ENCODE measurements at regions not wholly inside any gene's neighbourhood (a gene's known extent, or its start where the extent isn't known, plus 50 kb on each side); places are given as distances from the start of the nearest gene placed in this dataset.
"Not testable (repeated sequence)": the region's sequence is repeated elsewhere in the genome, so short reads cannot be mapped to it uniquely, and the experiment has no call there.

GRCh38 chr4:96946552-96946951 lies 1106.7 kb downstream of the PDHA2 start:
- DNase-seq (ENCODE audit: low spot score): no peak

- DNase-seq (ENCODE audit: low spot score): no peak
These were observed 1112.7 kb downstream of the PDHA2 start for GRCh38 chr4:96952610-96953009.

GRCh38 chr4:96955226-96955625 lies 1115.3 kb downstream of the PDHA2 start:
- no peak for DNase-seq (ENCODE audit: low spot score)

GRCh38 chr4:96955691-96956090 lies 1115.8 kb downstream of the PDHA2 start:
- no peak for DNase-seq (ENCODE audit: low spot score)

- no peak for DNase-seq (ENCODE audit: low spot score)
These were observed 1129.6 kb downstream of the PDHA2 start for GRCh38 chr4:96969455-96969854.

DNA sequence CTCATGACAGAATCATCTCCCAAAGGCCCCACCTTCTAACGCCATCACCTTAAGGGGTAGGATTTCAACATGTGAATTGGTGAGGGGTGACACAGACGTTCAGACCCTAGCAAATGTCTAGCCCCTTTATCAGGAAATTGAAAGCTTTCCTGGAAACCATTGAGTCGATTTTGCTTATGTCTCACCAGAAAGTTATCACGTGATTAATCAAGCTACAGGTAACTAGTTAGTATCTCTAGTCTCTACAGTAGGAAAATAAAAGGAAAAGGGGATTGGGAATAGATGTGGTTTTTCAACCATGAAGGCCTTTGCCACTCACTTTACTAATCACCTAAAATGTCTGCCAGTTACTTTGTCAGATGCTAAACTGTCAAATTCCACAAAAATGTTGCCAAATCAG lies 1133.0 kb downstream of the PDHA2 start:
- DNase-seq (ENCODE audit: low spot score): no peak

DNA sequence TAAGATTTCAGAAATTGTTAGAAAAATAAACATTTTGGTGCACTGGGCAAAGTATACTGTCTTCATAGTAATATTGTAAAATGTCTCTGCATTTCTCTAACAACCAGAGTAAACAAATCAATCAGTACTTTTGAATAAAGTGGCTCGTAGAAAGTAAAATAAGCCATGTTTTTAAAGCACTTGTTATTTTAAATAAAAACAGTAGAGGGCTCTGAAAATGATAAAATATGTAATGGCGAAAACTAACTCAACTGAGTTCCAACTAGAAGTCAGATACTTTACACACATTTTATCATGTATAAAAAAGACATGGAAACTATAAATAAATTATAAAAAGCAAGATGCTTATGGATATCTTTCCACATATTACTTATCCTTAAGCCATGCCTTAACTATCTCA lies 1134.4 kb downstream of the PDHA2 start:
- no peak for DNase-seq (ENCODE audit: low spot score)

- no peak for DNase-seq (ENCODE audit: low spot score)
These were observed 1143.9 kb downstream of the PDHA2 start for GRCh38 chr4:96983830-96984229.

DNA sequence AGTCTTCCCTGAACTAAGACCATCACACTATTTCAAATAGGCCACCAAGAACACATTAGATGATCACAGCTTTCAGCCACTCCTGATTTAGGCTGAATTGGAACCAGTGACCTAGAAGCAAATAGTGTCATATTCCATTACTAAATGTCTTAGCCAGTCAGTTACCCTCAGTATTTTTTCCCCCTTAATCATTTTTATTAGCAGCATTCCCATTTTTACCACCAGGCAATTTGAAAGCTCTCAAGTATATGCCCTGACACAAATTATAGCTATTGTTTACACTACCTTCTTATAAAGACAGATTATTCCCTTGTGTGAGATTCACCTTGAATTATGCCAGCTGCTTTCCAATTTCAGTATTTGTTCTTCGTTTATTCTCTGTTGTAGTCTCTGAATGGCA lies 1146.9 kb downstream of the PDHA2 start:
- DNase-seq (ENCODE audit: low spot score): no peak

DNA sequence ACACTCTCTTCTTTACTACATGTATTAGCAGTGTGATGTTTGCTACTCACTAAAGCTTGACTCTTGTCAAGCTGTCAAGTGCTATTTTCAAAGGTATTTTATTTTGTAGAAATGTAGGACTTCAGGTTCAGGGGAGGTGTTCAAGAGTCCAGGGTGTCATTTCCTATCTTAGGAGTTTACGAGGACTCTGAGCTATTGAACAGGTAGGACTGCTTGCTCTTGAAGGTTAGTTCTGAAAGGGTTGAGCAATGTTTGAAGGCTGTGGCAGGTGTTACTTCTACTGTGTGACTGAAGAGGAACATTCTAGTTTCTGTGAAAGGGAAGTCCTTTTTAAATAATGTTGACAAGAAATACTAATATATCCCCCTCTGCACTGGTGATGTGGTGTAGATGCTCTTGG lies 1151.2 kb downstream of the PDHA2 start:
- no peak for DNase-seq (ENCODE audit: low spot score)

DNA sequence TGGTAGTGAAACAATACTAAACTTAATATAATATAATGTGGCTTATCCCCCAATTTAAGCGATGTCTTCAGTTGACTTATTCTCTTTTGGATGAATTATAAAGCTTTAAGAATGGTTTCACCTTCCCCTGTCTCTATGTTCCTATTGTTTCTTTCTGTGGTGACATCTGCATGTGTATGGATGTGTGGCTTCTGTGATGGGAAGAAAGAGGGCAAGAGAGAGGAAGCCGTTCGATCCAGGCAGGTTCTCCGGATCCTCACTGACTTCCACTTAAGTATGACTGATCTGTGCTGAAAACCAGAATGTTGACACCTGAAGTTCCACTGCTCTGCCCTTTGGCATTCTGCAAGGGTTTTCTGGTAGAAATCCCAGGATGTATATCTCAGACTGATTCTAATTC lies 1150.8 kb downstream of the STPG2 start:
- DNase-seq (ENCODE audit: low spot score): no peak

- no peak for DNase-seq (ENCODE audit: low spot score)
These were observed 1149.7 kb downstream of the STPG2 start for GRCh38 chr4:96993560-96993959.

DNA sequence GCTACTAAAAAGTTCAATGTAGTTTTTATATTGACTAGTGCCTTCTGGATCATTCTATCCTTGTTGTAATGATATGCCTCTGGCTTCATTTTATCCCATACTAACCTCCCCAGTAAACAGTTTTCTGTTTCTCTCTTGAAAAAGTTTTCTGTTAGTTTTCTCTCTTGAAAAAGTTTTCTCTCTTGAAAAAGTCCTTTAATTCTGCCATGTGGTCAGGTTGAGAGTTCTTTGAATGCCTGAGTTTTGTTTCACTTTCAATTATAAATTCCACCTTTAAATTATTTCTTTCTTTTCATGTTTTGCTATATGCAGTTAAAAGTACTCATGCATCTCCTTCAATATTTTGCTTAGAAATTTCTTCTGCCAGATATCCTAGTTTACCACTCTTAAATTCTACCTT lies 1139.6 kb downstream of the STPG2 start:
- no peak for DNase-seq (ENCODE audit: low spot score)

DNA sequence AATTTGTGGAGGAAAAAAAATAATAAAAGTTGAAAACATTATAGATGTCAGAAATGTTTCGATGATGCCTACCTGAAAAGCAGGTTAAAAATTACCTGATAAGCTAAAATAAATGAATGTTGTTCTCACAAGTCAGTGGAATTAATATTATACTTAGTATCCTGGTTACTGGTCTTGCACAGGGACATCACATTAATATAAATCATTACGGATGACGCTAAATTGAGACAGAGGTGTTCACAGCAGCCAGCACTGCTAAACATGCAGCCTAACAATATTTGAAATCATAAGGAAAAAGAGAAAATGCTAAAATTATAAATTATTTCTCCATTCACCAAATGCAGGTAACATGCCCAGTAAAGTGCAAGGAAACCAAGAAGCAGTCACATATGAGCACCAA lies 1130.0 kb downstream of the STPG2 start:
- no peak for DNase-seq (ENCODE audit: low spot score)

GRCh38 chr4:97013711-97014110 lies 1129.6 kb downstream of the STPG2 start:
- peak; percentile 11 for DNase-seq (ENCODE audit: low spot score)

DNA sequence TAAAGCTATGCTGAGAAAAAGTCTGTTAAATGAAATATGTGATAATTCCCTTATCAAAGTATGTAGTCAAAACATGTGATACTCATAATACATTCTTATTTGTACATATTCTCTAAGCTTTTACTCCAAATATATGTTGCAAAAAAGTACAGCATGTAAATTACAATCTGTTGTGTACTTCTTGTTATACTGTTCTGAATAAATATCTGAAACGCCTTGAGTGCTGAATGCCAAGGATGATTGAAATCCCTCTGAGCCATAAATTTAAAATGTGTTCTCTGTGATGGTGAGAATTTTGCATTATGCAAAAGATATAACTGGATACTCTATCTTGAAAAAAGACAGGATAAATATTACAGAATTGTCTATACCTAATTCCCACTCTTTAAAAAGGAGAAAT lies 1128.0 kb downstream of the STPG2 start:
- no peak for DNase-seq (ENCODE audit: low spot score)

DNA sequence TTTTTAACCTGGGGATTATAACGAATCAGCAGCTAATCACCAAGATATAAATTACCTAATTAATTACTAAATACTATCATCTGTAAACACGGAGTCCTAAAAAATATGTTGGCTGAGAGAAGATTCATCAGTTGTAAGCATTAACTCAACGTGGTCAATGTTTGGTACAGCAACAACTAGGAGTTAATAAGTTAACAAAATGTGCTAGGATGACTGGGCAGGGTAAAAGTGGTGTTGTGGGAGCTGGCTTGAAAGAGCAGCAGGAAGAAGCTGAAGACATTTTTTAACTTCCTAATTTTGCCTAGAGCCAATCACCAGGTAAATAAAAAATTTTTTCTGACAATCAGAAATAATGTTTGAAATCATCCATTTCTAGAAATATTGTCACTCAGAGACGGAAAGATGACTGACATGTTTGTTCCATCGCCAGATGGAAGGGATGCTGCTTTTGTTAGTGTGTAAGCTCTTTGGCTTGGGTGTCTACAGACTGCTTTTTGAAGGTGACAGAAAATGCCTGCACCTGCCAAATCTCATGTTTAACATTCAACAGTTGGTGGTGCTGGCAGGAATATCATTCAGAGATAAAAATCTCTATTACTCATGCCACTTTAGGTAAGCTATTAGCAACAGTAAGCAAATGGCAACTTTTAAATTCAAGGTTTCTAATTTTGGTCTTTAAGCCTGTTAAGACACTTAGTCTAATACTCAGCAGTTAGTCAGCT lies 1126.9 kb downstream of the STPG2 start:
- no peak for DNase-seq (ENCODE audit: low spot score)

- no peak for DNase-seq (ENCODE audit: low spot score)
These were observed 1115.4 kb downstream of the STPG2 start for GRCh38 chr4:97027728-97028410.

- DNase-seq (ENCODE audit: low spot score): peak; percentile 4
These were observed 1114.5 kb downstream of the STPG2 start for GRCh38 chr4:97028785-97029184.

DNA sequence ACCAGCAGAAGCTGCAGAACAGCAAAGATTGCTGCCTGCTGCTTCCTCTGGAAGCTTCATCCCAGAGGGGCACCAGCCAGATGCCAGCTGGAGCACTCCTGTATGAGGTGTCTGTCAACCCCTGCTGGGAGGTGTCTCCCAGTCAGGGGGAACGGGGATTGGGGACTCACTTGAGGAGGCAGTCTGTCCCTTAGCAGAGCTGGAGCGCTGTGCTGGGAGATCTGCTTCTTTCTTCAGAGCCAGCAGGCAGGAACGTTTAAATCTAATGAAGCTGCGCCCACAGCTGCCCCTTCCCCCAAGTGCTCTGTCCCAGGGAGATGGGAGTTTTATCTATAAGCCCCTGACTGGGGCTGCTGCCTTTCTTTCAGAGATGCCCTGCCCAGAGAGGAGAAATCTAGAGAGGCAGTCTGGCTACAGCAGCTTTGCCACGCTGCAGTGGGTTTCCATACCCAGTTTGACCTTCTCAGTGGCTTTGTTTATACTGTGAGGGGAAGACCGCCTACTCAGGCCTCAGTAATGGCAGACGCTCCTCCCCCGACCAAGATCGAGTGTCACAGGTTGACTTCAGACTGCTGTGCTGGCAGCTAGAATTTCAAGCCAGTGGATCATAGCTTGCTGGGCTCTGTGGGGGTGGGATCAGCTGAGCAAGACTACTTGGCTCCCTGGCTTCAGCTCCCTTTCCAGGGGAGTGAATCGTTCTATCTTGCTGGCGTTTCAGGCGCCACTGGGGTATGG lies 1105.7 kb downstream of the STPG2 start:
- not testable (repeated sequence) for DNase-seq (ENCODE audit: low spot score)

DNA sequence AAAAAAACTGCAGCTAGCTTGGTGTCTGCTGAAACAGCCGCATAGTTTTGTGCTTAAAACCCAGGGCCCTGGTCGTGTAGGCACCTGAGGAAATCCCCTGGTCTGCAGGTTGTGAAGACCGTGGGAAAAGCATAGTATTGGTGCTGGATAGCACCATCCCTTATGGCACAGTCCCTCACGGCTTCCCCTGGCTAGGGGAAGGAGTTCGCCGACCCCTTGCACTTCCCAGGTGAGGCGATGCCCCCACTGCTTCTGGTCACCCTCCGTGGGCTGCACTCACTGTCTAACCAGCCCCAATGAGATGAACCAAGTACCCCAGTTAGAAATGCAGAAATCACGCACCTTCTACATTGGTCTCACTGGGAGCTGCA lies 1105.1 kb downstream of the STPG2 start:
- DNase-seq (ENCODE audit: low spot score): no peak

DNA sequence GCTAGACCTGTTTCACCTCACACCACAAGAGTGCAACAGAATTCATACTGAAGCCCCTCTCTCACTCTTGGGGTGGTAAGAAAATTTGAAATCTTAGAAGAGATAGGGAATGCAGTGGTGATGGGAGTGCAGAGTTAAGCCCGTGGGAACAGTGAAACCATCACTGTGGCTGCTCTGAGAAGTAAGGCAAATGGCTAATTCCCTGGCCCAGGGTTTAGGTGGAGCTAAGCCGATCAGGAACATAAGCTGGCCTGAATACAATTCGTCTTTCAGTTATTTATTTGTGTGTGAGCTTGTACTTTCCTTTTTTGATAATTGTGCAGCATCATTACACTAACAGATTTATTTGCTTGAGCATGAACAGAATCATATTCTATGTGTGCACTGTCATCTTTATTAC lies 1070.6 kb downstream of the STPG2 start:
- DNase-seq (ENCODE audit: low spot score): no peak

GRCh38 chr4:97073194-97073593 lies 1070.1 kb downstream of the STPG2 start:
- no peak for DNase-seq (ENCODE audit: low spot score)
